HL-60 (cell line): ENCODE measurements at regions not wholly inside any gene's neighbourhood (a gene's known extent, or its start where the extent isn't known, plus 50 kb on each side); places are given as distances from the start of the nearest gene placed in this dataset.

Source experiments
- DNase-seq, 2 experiments: peaks; one replicate each; pipeline ENCODE4 v3.0.0-alpha.2; 2010 to 2020; ENCODE audit warnings: low read depth in 1 of 2, low spot score in 1 of 2
- H3K27ac ChIP-seq: fragments of 250-450 bp; sonication (Bioruptor Pico); replicated peaks from 2 replicates; pipeline ENCODE4 v1.5.1; 2020; ENCODE audit warnings: mild to moderate bottlenecking, moderate library complexity
- H3K27me3 ChIP-seq: fragments of 250-450 bp; sonication (Bioruptor Pico); 2 replicates; pipeline ENCODE4 v1.5.1; 2021; ENCODE audit warnings: mild to moderate bottlenecking, moderate library complexity; ENCODE audit not compliant: insufficient read depth, poor library complexity, severe bottlenecking
- H3K4me3 ChIP-seq: replicated peaks from 2 replicates; pipeline ENCODE4 v1.5.1; 2011; ENCODE audit warnings: mild to moderate bottlenecking, control low read depth, low read length; ENCODE audit not compliant: insufficient read depth
- CTCF ChIP-seq: IDR thresholded peaks from one replicate; pipeline ENCODE4 v1.5.1; 2011; ENCODE audit warnings: low read length, control low read depth, inconsistent platforms; ENCODE audit not compliant: insufficient read depth
- GABPA ChIP-seq: IDR thresholded peaks from 2 replicates; pipeline ENCODE4 v1.6.1; 2012; ENCODE audit warnings: low read depth
- POLR2AphosphoS5 ChIP-seq: IDR thresholded peaks from 2 replicates; pipeline ENCODE4 v1.6.1; 2012; ENCODE audit warnings: low read depth
- REST ChIP-seq: IDR thresholded peaks from 2 replicates; pipeline ENCODE4 v1.6.1; 2012; ENCODE audit warnings: low read depth; ENCODE audit not compliant: insufficient replicate concordance
- SPI1 ChIP-seq: IDR thresholded peaks from 2 replicates; pipeline ENCODE4 v1.6.1; 2012; ENCODE audit warnings: low read depth, mild to moderate bottlenecking, borderline replicate concordance

GRCh38 chr7:73970801-73971229, 57.2 kb upstream of the ELN start:
- Histone ChIP-seq H3K27ac (no peak overlapping the region), H3K4me3 (no peak overlapping the region), H3K27me3 (no peaks in the 10 kb centered on the region)
- TF ChIP-seq POLR2AphosphoS5 (no peak), REST (no peak), SPI1 (no peak), GABPA (no peak), CTCF (no peak)
- DNase-seq, result no peak

GRCh38 chr7:73971322-73971703, 56.7 kb upstream of the ELN start:
- DNase-seq, result no peak
- Histone ChIP-seq H3K4me3 (no peak overlapping the region), H3K27me3 (no peaks in the 10 kb centered on the region), H3K27ac (no peak overlapping the region)
- TF ChIP-seq CTCF (no peak), GABPA (no peak), REST (no peak), POLR2AphosphoS5 (no peak), SPI1 (no peak)

GRCh38 chr7:73971704-73972341, 56.1 kb upstream of the ELN start:
- no peak overlapping the region for H3K4me3 ChIP-seq
- H3K27ac ChIP-seq, result no peak overlapping the region
- no peak for TF ChIP-seq SPI1
- no peak for TF ChIP-seq POLR2AphosphoS5
- TF ChIP-seq GABPA, result no peak
- no peak for TF ChIP-seq REST
- no peak for TF ChIP-seq CTCF
- no peak for DNase-seq
- H3K27me3 ChIP-seq, result no peaks in the 10 kb centered on the region
